Muscle of back (tissue), 3 donors: ENCODE measurements at regions not wholly inside any gene's neighbourhood (a gene's known extent, or its start where the extent isn't known, plus 50 kb on each side); places are given as distances from the start of the nearest gene placed in this dataset.
"Not testable (repeated sequence)": the region's sequence is repeated elsewhere in the genome, so short reads cannot be mapped to it uniquely, and the experiment has no call there.

Experiments used
- DNase-seq, 3 donors: peaks; one replicate each; pipeline versions ENCODE4 v3.0.0 to v3.0.0-alpha.2; 2013

GRCh38 chr9:80771555-80772347 is 917.6 kb downstream of the TLE1 start:
- DNase-seq, result no peak

- DNase-seq, result peak; percentile 19 to 83 (median 66)
Observed at GRCh38 chr9:80763536-80763935, 925.8 kb downstream of the TLE1 start.

DNA sequence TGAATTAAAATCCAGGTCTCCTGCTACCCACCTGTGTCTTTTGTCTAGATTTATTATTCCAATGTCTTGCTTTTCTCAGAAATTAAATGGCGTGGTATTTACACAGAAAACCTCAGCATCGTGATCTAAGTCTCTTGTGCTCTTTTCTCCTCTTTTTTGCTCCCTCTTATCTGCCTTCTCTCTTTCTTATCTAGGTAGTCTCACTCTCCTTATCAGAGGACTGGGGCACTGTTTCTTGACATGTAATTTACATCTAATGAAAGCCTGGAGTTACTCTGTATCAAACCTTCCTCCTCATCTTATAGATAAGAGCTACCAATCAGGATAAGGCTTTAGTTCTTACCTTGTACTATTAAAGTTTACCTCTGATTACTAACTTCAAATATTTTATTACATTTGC is 933.8 kb downstream of the TLE1 start:
- no peak for DNase-seq

GRCh38 chr9:80747056-80747455 is 942.3 kb downstream of the TLE1 start:
- DNase-seq, result not testable (repeated sequence)

GRCh38 chr9:80732506-80732905 is 956.8 kb downstream of the TLE1 start:
- peak in 1 of 3 donors; percentile 1 for DNase-seq

GRCh38 chr9:80720579-80720978 is 968.8 kb downstream of the TLE1 start:
- DNase-seq, result no peak

- peak in 1 of 3 donors; percentile 10 for DNase-seq
Observed at GRCh38 chr9:80707120-80707519, 982.2 kb downstream of the TLE1 start.

DNA sequence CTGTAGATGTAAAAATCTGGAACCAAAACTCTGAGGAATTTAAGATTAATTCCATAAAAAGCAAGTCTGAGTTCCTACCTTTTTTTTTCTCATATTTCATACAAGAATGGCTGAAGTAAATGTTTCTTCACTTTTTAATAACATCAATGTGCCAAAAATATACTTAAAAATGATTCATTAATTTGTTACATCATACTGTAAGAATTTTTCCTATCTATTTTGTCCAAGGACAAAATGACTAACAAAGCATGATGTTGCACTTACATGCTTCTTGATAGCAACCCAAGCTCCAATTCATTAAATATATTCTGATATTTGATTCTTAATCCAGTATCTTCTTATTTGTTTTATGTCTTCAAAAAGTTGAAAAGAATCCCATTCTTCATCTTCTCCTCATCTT is 988.3 kb downstream of the TLE1 start:
- peak in 1 of 3 donors; percentile 5 for DNase-seq

DNA sequence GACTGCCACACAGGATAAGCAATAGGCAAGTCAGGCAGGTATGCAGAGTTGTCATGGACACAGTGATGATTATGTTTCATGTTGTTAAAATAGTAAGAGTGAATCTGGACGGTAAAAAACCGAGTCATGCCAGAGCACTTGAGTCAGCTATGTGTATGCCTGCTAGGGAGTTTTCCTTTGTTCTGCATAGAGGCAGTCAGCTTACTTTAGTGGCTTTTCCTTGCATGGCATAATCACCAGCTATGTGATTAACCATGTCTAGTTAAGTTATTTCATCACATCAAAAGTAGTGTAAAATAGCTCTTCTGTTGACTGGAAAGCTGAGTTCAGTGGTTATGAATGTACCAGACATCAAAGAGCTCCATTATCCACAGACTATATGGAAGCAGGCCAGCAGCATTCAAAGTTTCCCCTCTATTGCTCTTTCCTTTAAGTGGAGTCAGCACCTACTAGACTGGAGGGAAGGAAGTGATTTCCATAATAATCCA is 989.8 kb downstream of the TLE1 start:
- DNase-seq, result peak in 2 of 3 donors; percentile 30

- DNase-seq, result peak in 1 of 3 donors; percentile 16
Observed at GRCh38 chr9:80698725-80699410, 990.5 kb downstream of the TLE1 start.

- DNase-seq, result no peak
Observed at GRCh38 chr9:80692751-80693150, 996.6 kb downstream of the TLE1 start.

GRCh38 chr9:80691229-80691628 is 998.1 kb downstream of the TLE1 start:
- no peak for DNase-seq

- DNase-seq, result peak in 1 of 3 donors; percentile 17
Observed at GRCh38 chr9:80690349-80690939, 998.9 kb downstream of the TLE1 start.

GRCh38 chr9:80679916-80680315 is 1009.4 kb downstream of the TLE1 start:
- DNase-seq, result no peak

GRCh38 chr9:80678906-80679305 is 1010.4 kb downstream of the TLE1 start:
- DNase-seq, result no peak

GRCh38 chr9:80673496-80673895 is 1015.9 kb downstream of the TLE1 start:
- DNase-seq, result no peak

DNA sequence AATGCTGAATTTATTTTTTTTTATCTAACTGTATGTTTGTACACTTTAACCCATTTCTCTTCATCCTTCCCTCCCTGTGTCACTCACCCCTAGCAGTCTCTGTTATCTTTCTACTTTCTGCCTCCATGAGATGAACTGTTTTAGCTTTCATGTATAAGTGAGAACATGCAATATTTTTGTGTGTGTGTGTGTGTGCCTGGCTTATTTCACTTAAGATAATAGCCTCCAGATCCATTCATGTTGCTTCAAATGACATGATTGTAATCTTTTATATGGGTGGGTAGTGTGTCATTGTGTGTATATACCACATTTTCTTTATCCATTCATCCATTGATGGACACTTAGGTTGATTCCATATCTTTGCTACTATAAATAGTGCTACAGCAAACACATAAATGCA is 1023.9 kb downstream of the TLE1 start:
- DNase-seq, result no peak

DNA sequence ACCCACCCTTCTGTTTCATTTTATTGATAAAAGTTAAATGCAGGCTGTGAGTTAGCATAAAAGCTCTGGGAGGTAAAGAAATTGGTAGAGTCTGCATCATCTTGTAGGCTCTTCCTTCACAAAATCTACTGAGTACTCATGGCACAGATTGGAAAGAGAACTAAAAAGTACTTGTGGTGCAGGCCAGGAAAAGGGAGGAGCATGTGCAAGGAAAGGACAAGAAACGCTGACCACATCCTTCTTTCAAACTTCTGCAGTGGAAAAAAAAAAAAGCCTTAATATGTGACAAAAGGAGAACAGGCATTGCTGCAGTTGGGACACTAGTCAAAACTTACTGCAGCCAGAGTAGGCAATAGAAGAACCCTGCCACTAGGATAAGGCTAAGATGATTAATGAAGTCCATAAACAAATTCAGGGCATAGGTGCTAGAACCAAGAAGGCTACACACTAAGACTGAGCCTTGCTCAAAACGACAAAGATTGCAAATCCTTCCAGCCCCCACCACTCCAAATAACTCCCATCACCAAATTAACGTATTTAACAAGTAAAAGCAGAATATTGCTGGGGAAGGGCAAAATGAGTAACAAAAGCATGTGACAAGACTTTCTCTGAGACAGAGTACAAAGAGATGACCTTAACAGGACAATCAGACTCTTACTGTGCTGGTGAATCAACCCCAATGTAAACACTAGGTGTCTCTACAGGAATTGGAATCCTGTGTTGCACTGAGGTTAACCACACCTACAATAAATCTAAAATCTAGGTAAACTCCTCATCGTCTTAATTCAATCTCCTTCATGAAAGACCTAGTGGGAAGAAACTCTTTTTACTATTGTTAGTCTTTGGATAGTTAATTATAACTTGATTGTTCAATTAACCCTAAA is 1024.8 kb downstream of the TLE1 start:
- DNase-seq, result no peak

DNA sequence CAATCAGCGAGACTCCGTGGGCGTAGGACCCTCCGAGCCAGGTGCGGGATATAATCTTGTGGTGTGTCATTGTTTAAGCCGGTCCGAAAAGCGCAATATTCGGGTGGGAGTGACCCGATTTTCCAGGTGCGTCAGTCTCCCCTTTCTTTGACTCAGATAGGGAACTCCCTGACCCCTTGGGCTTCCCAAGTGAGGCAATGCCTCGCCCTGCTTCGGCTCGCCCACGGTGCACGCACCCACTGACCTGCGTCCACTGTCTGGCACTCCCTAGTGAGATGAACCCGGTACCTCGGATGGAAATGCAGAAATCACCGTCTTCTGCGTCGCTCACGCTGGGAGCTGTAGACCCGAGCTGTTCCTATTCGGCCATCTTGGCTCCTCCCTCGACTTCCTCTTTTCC is 1029.6 kb downstream of the TLE1 start:
- not testable (repeated sequence) for DNase-seq

DNA sequence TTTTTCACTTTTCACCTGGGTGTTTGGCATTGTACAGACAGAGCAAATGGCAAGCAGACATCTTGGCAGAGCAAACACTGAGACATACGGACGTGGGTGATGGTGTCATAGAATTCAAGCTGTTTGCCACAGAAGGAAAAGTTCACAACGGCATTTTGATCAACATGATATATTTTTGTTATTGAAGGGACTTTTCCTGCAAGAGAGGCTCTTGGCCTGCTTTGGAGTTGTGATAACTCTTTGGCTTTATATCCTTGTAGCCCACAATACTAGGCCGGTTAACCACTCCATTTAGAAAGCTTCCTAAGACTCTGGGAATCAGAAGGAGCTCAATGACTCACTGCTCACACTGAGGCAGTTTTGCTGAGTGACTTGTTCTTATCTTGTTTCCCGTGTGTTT is 1038.3 kb downstream of the TLE1 start:
- DNase-seq, result peak; percentile 25 to 51 (median 34)

GRCh38 chr9:80649496-80649895 is 1039.9 kb downstream of the TLE1 start:
- DNase-seq, result no peak

DNA sequence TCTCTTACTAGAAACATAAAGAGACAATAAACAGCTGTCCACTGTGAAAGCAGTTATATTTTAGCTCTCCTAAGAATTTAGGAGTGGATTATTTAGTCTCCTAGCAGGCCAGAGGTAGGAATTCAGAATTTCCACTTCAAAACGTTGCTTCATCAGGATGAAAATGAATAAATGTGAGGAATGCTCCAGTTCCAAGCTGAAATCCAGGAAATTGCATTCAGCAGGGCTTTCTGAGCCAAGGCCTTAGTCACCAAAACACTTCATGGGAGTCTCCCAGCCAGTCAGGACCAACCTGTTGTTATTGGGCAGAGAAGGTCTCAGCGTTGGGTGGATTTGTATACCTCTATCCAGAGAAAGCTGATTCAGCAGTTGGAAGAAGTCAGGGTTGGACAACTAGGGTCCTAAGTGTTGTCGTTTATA is 1040.3 kb downstream of the TLE1 start:
- peak; percentile 59 to 79 (median 72) for DNase-seq
